NB4 (cell line): ENCODE measurements at regions not wholly inside any gene's neighbourhood (a gene's known extent, or its start where the extent isn't known, plus 50 kb on each side); places are given as distances from the start of the nearest gene placed in this dataset.

Experiments used
- DNase-seq: peaks from one replicate; pipeline ENCODE4 v3.0.0; 2010; ENCODE audit warnings: low read depth
- H3K4me3 ChIP-seq: one replicate; pipeline ENCODE4 v1.5.1; 2011; ENCODE audit warnings: mild to moderate bottlenecking, low read depth, low read length, moderate library complexity
- MYC ChIP-seq: IDR thresholded peaks from 2 replicates; pipeline ENCODE4 v1.6.1; 2011; ENCODE audit warnings: low read depth, low read length
- POLR2A ChIP-seq: IDR thresholded peaks from 2 replicates; pipeline ENCODE4 v1.6.1; 2011; ENCODE audit warnings: mild to moderate bottlenecking; ENCODE audit not compliant: insufficient read length; ENCODE audit errors: extremely low read depth
- TF ChIP-seq, protein P1 (sequence below): IDR thresholded peaks from 2 replicates; pipeline ENCODE4 v1.6.1; 2011; ENCODE audit warnings: low read depth, low read length
- TF ChIP-seq, protein P2 (sequence below): IDR thresholded peaks from one replicate; pipeline ENCODE4 v1.5.1; 2012; ENCODE audit warnings: low read depth, low read length

DNA sequence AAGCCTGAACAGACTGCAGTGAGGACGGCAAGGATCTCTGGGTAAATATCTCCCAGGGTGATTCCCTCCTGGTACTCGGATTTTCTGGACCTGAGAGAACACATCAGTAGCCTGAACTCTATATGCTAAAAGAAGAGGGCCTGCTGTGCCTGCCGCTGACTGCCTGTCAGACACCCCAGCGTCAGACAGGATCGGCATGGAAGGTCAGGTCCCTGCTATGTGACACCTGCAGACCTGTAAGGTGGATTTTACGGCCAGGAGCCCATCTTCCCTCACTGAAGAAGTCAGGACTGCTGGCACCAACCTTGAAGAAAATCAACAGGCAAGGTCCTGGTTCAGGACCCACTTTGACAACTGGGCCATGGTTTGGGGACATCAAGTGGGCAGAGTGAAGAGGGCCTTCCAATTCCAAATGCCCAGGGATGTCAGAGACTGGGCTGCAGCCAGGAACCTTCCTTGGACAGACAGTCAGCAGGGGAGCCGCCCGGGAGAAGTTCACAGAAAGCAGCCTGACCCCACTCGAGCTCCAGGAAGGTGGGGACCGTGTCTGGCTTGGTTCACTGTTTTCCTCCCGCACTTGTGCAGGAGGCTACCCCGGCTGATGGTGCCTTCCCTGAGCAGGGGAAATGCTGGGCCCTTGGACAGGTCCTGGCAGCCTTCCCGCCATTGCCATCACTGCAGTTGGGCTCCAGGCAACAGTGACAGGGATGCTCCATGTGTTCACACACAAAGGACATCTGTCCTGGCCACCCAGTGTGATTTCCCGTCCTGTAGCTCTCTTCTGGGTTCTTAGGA, 91.8 kb upstream of the LANCL2 start:
- no peak overlapping the region for H3K4me3 ChIP-seq
- TF ChIP-seq, protein P1, sequence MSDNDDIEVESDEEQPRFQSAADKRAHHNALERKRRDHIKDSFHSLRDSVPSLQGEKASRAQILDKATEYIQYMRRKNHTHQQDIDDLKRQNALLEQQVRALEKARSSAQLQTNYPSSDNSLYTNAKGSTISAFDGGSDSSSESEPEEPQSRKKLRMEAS: no peak
- TF ChIP-seq POLR2A (no peak), MYC (no peak)
- TF ChIP-seq, protein P2, sequence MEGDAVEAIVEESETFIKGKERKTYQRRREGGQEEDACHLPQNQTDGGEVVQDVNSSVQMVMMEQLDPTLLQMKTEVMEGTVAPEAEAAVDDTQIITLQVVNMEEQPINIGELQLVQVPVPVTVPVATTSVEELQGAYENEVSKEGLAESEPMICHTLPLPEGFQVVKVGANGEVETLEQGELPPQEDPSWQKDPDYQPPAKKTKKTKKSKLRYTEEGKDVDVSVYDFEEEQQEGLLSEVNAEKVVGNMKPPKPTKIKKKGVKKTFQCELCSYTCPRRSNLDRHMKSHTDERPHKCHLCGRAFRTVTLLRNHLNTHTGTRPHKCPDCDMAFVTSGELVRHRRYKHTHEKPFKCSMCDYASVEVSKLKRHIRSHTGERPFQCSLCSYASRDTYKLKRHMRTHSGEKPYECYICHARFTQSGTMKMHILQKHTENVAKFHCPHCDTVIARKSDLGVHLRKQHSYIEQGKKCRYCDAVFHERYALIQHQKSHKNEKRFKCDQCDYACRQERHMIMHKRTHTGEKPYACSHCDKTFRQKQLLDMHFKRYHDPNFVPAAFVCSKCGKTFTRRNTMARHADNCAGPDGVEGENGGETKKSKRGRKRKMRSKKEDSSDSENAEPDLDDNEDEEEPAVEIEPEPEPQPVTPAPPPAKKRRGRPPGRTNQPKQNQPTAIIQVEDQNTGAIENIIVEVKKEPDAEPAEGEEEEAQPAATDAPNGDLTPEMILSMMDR: no peak
- no peak for DNase-seq

DNA sequence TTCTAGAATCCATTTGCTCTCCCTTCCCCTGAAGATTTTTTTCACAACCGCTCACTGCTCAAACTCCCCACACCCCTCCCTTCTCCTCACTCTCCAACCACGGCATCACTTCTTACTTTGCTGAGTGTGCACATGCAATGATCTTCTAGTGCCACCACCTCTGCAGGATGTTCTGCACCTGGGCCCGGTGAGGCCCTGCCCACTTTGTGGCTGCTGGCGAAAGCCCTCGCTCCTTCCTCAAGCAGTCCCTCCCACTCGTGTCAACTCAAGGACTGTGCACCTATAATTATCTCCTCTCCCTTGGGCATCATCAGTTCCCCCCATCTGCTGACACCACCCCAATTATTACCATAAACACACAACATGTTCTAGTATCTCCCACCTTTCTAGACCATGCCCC, 91.0 kb upstream of the LANCL2 start:
- DNase-seq: no peak
- TF ChIP-seq POLR2A: no peak
- TF ChIP-seq, protein P1: no peak
- TF ChIP-seq, protein P2: no peak
- no peak for TF ChIP-seq MYC
- H3K4me3 ChIP-seq: no peak overlapping the region

DNA sequence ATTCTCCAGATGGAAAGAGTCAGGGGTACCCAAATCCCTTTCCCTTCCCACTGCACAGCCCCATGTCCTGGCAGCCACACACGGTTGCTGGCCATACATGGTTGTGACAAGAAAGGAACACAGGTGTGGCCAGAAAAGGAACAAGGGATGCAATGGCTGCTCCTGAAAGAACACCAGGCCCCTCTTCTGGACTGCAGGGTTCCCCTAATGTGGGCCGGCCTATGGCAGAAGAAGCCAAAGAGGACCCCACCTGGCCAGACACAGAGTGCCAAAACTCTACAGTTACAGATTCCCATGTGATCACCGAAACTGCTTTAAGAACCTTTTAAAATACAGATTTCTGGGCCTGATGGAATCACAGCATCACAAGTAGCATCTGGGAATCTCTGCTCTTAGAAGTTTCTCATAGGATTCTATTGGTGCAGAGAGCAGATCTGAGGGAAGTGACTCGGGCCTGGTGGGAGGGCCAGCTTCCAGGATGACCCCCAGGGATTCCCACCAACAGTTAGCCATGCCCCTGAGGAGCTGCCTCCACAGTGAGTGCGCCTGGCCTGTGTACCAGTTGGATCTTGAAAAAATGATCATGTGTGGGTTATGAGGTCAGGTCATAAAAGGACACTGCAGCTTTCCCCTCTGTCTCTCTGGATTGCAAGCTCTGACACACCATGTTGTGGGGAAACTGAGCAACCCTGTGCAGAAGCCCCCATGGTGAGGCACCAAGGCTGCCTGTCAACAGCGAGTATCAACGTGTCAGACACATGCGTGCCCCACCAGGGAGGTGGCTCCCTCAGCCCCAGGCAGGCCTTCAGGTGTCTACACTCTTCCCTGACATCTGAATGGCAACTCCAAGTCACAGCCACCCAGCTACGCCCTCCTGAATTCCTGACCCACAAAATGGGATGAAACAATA, 89.6 kb upstream of the LANCL2 start:
- DNase-seq: no peak
- H3K4me3 ChIP-seq: no peak overlapping the region
- TF ChIP-seq, protein P1: no peak
- TF ChIP-seq, protein P2: no peak
- TF ChIP-seq POLR2A (no peak), MYC (no peak)

DNA sequence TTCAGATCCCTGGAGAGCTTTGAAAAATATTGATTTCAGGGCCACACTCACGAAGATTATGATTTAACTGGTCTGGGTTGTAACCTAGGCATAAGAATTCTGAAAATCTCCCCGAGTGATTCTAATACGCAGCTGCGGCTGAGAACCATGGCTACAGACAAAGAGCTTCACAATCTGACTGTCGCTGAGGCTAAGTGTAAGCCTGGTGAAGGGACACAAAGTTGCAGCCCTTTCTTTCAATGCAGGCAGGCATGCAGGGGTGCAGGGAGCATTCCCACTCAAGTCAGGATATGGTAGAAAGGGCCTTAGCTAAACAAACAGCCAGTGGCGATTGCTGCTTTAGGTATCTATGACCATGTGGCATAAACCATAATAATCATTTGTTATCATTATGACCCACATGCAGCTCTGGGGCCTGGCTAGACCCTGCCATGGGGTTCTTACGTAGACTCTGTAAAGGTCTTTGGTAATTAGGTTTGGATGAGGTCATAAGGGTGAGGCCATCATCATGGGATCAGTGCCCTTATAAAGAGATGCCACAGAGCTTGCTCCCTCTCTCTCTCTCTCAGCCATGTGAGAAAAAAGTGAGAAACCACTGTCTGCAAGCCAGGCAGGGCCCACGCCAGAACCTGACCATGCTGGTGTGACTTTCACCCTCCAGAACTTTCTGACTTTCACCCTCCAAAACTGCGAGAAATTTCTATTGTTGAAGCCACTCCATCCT, 88.4 kb upstream of the LANCL2 start:
- DNase-seq: no peak
- TF ChIP-seq POLR2A: no peak
- TF ChIP-seq, protein P2: no peak
- TF ChIP-seq, protein P1: no peak
- TF ChIP-seq MYC: no peak
- H3K4me3 ChIP-seq: no peak overlapping the region

DNA sequence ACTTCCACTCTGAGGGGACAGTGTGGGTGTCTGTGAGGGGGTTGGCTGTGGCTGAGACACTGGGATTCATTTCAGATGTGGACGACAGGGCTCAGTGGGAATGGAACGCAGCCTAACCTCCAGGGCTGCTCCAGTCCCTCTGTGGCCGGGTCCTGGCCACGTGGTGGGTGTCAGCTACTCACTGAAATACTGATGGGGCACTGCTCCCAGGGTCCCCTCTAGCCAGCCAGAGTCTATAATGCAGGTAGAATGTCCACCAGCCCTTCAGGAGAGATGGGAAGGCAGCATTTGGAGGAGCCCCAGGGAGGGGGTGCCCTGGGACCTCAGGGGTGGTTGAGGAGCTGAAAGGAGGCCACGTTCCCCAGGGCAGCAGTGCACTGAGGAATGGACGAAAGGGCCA, 87.2 kb upstream of the LANCL2 start:
- TF ChIP-seq, protein P2: no peak
- TF ChIP-seq MYC (no peak), POLR2A (no peak)
- TF ChIP-seq, protein P1: no peak
- no peak for DNase-seq
- H3K4me3 ChIP-seq: no peak overlapping the region
